IMR-90 (cell line): ENCODE measurements at regions not wholly inside any gene's neighbourhood (a gene's known extent, or its start where the extent isn't known, plus 50 kb on each side); places are given as distances from the start of the nearest gene placed in this dataset.
"Not testable (repeated sequence)": the region's sequence is repeated elsewhere in the genome, so short reads cannot be mapped to it uniquely, and the experiment has no call there.

Experiments used
- ATAC-seq: fragments of 200-7000 bp; cut with Tn5 transposase; 2 replicates; pipeline ENCODE4 v1.9.1; 2020; ENCODE audit warnings: low read depth, mild to moderate bottlenecking, moderate library complexity
- BruUV-seq: library from RNA; stranded (reverse); fragments of 400-500 nt; replicated peaks from 2 replicates; lab custom pipeline; 2021; lab: Mats Ljungman, UMichigan
- CTCF ChIA-PET: fragments of 300-600 bp; formaldehyde crosslinking; extraction: SDS; loops from one replicate; lab custom pipeline; 2021; ENCODE audit warnings: antibody characterized with exemption; lab: Yijun Ruan, JAX
- POLR2A ChIA-PET: fragments of 300-600 bp; sonication (Branson Sonifier 250); formaldehyde crosslinking; loops from one replicate; lab custom pipeline; 2022; ENCODE audit warnings: antibody characterized with exemption; ENCODE audit not compliant: unreplicated experiment; lab: Charles Lee
- DNase-seq: peaks from one replicate; pipeline ENCODE4 v3.0.0; 2013
- H2AFZ ChIP-seq: replicated peaks from 2 replicates; pipeline ENCODE3; 2013; ENCODE audit warnings: low read length, mild to moderate bottlenecking; ENCODE audit not compliant: poor library complexity
- H2AK5ac ChIP-seq: 2 replicates; pipeline ENCODE4 v1.6.1; 2013; ENCODE audit warnings: low read depth, low read length, inconsistent platforms
- H2AK9ac ChIP-seq: replicated peaks from 2 replicates; pipeline ENCODE3; 2013; ENCODE audit warnings: mild to moderate bottlenecking, low read depth, low read length, moderate library complexity; ENCODE audit not compliant: poor library complexity
- H2BK120ac ChIP-seq: 2 replicates; pipeline ENCODE4 v1.6.1; 2013; ENCODE audit warnings: low read depth, low read length, inconsistent platforms
- H2BK15ac ChIP-seq: 3 replicates; pipeline ENCODE4 v1.6.1; 2013; ENCODE audit warnings: low read depth, low read length, inconsistent platforms
- H2BK20ac ChIP-seq: 2 replicates; pipeline ENCODE4 v1.6.1; 2013; ENCODE audit warnings: low read depth, mild to moderate bottlenecking, inconsistent platforms, low read length, moderate library complexity
- H2BK5ac ChIP-seq: 2 replicates; pipeline ENCODE4 v1.6.1; 2013; ENCODE audit warnings: mild to moderate bottlenecking, low read depth, low read length, inconsistent platforms; ENCODE audit not compliant: poor library complexity, severe bottlenecking
- H3K14ac ChIP-seq: replicated peaks from 2 replicates; pipeline ENCODE4 v1.6.1; 2013; ENCODE audit warnings: low read depth, low read length, inconsistent platforms
- H3K18ac ChIP-seq: 2 replicates; pipeline ENCODE4 v1.6.1; 2013; ENCODE audit warnings: low read depth, low read length, control low read depth
- H3K23ac ChIP-seq: 2 replicates; pipeline ENCODE4 v1.6.1; 2013; ENCODE audit warnings: low read depth, low read length, inconsistent platforms
- H3K27ac ChIP-seq: 2 replicates; pipeline ENCODE4 v1.5.1; 2013; ENCODE audit warnings: mild to moderate bottlenecking, control low read depth, low read length; ENCODE audit not compliant: insufficient read depth
- H3K27me3 ChIP-seq: 2 replicates; pipeline ENCODE4 v1.6.1; 2013; ENCODE audit warnings: low read length; ENCODE audit not compliant: control insufficient read depth, insufficient read depth
- H3K36me3 ChIP-seq: 2 replicates; pipeline ENCODE4 v1.6.1; 2013; ENCODE audit warnings: low read length, mixed read lengths; ENCODE audit not compliant: control insufficient read depth, insufficient read depth
- H3K4ac ChIP-seq: 2 replicates; pipeline ENCODE4 v1.6.1; 2013; ENCODE audit warnings: low read depth, low read length, inconsistent platforms
- H3K4me1 ChIP-seq: 2 replicates; pipeline ENCODE4 v1.6.1; 2013; ENCODE audit warnings: low read length, mixed read lengths; ENCODE audit not compliant: control insufficient read depth, insufficient read depth
- H3K4me2 ChIP-seq: 2 replicates; pipeline ENCODE4 v1.6.1; 2013; ENCODE audit warnings: low read depth, mild to moderate bottlenecking, control low read depth, low read length, moderate library complexity
- H3K4me3 ChIP-seq: 2 replicates; pipeline ENCODE4 v1.5.1; 2013; ENCODE audit warnings: low read depth, mild to moderate bottlenecking, control low read depth, low read length, moderate library complexity; ENCODE audit not compliant: insufficient read depth
- H3K56ac ChIP-seq: 2 replicates; pipeline ENCODE4 v1.6.1; 2013; ENCODE audit warnings: low read length, inconsistent platforms; ENCODE audit not compliant: insufficient read depth; ENCODE audit errors: extremely low read depth
- H3K79me1 ChIP-seq, 2 experiments: 2 replicates each; pipeline ENCODE4 v1.6.1; 2013; ENCODE audit warnings: low read length in 2 of 2, inconsistent platforms in 1 of 2, low read depth in 1 of 2
- H3K9ac ChIP-seq: 2 replicates; pipeline ENCODE4 v1.6.1; 2013; ENCODE audit warnings: low read depth, low read length, control low read depth
- H3K9me1 ChIP-seq: 2 replicates; pipeline ENCODE4 v1.6.1; 2013; ENCODE audit warnings: low read length, inconsistent platforms; ENCODE audit not compliant: insufficient read depth
- H3K9me3 ChIP-seq: 2 replicates; pipeline ENCODE4 v1.6.1; 2013; ENCODE audit warnings: low read length; ENCODE audit not compliant: control insufficient read depth, insufficient read depth
- H4K20me1 ChIP-seq: 2 replicates; pipeline ENCODE4 v1.6.1; 2013; ENCODE audit warnings: low read length, inconsistent platforms; ENCODE audit not compliant: insufficient read depth
- H4K5ac ChIP-seq: 2 replicates; pipeline ENCODE4 v1.6.1; 2013; ENCODE audit warnings: mild to moderate bottlenecking, low read depth, low read length, control low read depth
- H4K8ac ChIP-seq, 2 experiments: 2 replicates each; pipeline ENCODE4 v1.6.1; 2013; ENCODE audit warnings: low read depth in 2 of 2, low read length in 2 of 2, control low read depth in 1 of 2, inconsistent platforms in 1 of 2
- H4K91ac ChIP-seq: 2 replicates; pipeline ENCODE4 v1.6.1; 2013; ENCODE audit warnings: low read depth, low read length, inconsistent platforms; ENCODE audit not compliant: insufficient read depth
- WGBS, 2 experiments: methylation state at CpG; one replicate each; pipeline versions ENCODE4 v1.1.5 to v1.1.7; 2013; ENCODE audit warnings: missing lambda C conversion rate in 2 of 2; ENCODE audit not compliant: insufficient read length in 1 of 2; ENCODE audit errors: extremely low coverage in 2 of 2; 5-methylcytosine and 5-hydroxymethylcytosine counted together
- dilution Hi-C: fragments of 300-500 bp; cut with HindIII; formaldehyde crosslinking; loops from one replicate; pipeline ENCODE4 v1.14.3; 2018; ENCODE audit warnings: low sequenced_read_pairs; ENCODE audit not compliant: unreplicated experiment
- in situ Hi-C: fragments of 300-500 bp; cut with MboI; formaldehyde crosslinking; loops from 3 replicates; pipeline ENCODE4 v1.14.3; 2019; ENCODE audit warnings: low sequenced_read_pairs, inconsistent platforms, mixed read lengths
- intact Hi-C: fragments of 100-400 bp; cut with micrococcal nuclease; formaldehyde crosslinking; loops from 2 replicates; pipeline ENCODE4 v1.10.0; 2022

DNA sequence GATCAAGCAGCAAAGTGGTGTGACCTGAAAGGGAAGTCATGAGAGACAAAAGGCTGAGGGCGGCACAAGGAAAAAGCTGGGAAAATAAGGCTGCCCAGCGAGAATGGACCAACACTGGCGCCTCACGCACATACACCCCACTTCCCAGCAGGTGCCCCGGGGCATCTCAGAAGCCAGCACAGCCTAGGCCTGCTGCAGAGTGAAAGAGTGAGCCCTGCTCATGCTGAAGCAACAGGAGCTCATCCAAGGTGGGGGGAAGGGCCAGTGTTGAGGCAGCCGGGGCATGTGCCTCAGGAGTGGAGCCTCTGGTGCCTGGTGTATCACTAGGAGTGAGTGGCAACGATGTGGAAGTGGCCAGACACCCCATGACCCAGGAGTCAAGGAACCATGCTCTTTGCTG, 158.8 kb downstream of the SPATA31A6 start:
- H2BK15ac ChIP-seq, H3K56ac ChIP-seq, H4K5ac ChIP-seq, H3K4me2 ChIP-seq, H3K27ac ChIP-seq, H2BK120ac ChIP-seq, H3K27me3 ChIP-seq, H3K36me3 ChIP-seq, H2AFZ ChIP-seq, H4K20me1 ChIP-seq, H3K23ac ChIP-seq, intact Hi-C loops, H4K91ac ChIP-seq, H3K14ac ChIP-seq, H3K9ac ChIP-seq, H2BK5ac ChIP-seq, H3K9me1 ChIP-seq, H2AK9ac ChIP-seq, in situ Hi-C loops, H3K4ac ChIP-seq, H3K9me3 ChIP-seq, H2BK20ac ChIP-seq, CTCF ChIA-PET, H3K4me3 ChIP-seq, H3K18ac ChIP-seq, dilution Hi-C loops, ATAC-seq, H3K4me1 ChIP-seq, H4K8ac ChIP-seq, BruUV-seq, POLR2A ChIA-PET, H2AK5ac ChIP-seq, DNase-seq, H3K79me1 ChIP-seq: not testable (repeated sequence)
- 100% methylated on average over 1 of the region's 7 CpGs; no CpG with 5 or more reads in 1 of the 2 experiments for WGBS, 2 experiments

DNA sequence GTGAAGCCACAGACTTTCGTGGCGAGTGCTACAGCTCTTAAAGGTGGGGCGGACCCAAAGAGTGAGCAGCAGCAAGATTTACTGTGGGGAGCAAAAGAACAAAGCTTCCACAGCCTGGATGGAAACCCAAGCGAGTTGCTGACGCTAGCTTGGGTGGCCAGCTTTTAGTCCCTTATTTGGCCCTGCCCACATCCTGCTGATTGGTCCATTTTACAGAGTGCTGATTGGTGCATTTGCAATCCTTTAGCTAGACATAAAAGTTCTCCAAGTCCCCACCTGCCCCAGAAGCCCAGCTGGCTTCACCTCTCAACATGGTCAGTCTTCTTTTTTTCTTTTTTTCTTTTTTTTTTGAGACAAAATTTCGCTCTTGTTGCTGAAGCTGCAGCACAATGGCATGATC, 161.0 kb downstream of the SPATA31A6 start:
- H3K36me3 ChIP-seq, H3K4me3 ChIP-seq, intact Hi-C loops, H2BK5ac ChIP-seq, CTCF ChIA-PET, H2BK15ac ChIP-seq, BruUV-seq, H4K5ac ChIP-seq, in situ Hi-C loops, POLR2A ChIA-PET, DNase-seq, H3K14ac ChIP-seq, H3K18ac ChIP-seq, H3K9me1 ChIP-seq, H3K27ac ChIP-seq, H3K9ac ChIP-seq, H3K4me2 ChIP-seq, H3K23ac ChIP-seq, H3K27me3 ChIP-seq, dilution Hi-C loops, H2BK120ac ChIP-seq, H4K20me1 ChIP-seq, H3K79me1 ChIP-seq, H2BK20ac ChIP-seq, ATAC-seq, H3K4me1 ChIP-seq, H3K4ac ChIP-seq, H4K91ac ChIP-seq, H2AK9ac ChIP-seq, H2AFZ ChIP-seq, H2AK5ac ChIP-seq, H3K56ac ChIP-seq, H4K8ac ChIP-seq, H3K9me3 ChIP-seq: not testable (repeated sequence)
- WGBS, 2 experiments, result 13% methylated on average over 1 of the region's 6 CpGs; no CpG with 5 or more reads in 1 of the 2 experiments
